ENCODE measurements at regions not wholly inside any gene's neighbourhood (a gene's known extent, or its start where the extent isn't known, plus 50 kb on each side); places are given as distances from the start of the nearest gene placed in this dataset.
A peak's percentile ranks its signal among the peaks of the same experiment; 100 is the strongest.
"Not testable (repeated sequence)": the region's sequence is repeated elsewhere in the genome, so short reads cannot be mapped to it uniquely, and the experiment has no call there.

DNA sequence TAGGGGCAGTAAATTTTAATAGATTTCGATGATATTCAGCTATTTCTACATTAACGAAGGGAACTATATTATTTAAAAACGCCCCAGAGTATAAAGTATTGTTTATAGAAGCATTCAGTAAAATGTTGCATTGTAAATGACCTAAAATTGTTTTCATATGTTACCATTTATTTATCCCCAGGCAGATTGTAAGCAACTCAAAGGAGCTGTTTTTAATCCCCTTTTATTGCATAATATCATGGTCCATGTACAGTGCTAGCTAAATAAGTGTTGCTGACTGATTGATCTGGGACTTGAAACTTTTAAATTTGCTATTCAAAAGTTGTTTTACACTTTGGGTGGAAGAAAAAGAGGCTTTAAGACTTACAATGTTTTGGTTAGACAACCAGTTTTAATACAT is 199.0 kb upstream of the SLC38A2 start:
- no peak for DNase-seq (ENCODE audit: low spot score)

- no peak for DNase-seq (ENCODE audit: low spot score)
These were observed 197.4 kb upstream of the SLC38A2 start for GRCh38 chr12:46569826-46570439.

DNA sequence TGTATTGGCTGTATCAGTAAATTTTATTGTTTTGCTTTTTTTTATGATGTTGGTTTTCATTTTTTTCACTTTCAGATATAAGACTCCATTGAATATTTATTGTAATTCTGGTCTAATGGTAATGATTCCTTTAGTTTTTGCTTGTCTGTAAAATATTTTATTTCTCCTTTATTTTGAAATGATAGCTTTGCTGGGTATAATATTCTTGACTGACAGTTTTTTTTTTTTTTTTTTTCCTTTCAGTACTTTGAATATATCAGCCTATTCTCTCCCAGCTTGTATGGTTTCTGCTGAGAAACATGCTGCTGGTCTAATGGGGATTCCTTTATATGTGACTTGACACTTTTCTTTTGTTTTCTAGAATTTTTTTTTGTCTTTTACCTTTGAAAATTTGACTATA is 195.1 kb upstream of the SLC38A2 start:
- DNase-seq (ENCODE audit: low spot score), result no peak

- DNase-seq (ENCODE audit: low spot score), result no peak
These were observed 190.2 kb upstream of the SLC38A2 start for GRCh38 chr12:46562625-46563225.

DNA sequence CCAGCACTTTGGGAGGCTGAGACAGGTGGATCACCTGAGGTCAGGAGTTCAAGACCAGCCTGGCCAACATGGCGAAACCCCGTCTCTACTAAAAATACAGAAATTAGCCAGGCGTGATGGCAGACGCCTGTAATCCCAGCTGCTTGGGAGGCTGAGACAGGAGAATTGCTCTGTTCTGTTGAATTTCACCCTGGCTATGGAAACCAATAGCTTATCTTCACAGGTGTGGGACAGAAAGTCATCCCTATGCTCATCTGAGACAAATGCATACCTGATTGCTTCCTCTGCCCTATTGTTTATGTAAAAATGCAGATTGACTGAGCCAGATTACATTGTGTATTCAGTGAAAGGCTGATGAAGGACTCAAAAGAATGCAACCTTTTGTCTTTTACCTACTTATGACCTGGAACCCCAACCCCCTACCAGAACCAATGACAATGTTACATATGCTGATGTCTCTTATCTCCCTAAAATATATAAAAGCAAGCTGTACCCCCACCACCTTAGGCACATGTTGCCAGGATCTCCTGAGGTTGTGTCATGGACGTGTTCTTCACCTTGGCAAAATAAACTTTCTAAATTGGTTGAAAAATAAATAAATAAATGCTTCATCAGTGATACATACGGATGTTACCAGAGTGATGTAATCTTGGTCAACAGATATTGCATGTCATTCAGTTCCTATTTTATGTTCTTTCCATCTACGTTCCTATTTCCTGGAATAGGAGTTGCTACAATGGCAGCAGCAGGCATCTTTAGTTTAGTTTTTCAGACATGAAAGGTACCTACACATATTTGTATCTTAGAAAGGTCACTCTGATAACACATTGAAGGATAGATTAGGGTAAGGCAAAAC is 189.4 kb upstream of the SLC38A2 start:
- DNase-seq (ENCODE audit: low spot score), result not testable (repeated sequence)

- DNase-seq (ENCODE audit: low spot score), result no peak
These were observed 188.3 kb upstream of the SLC38A2 start for GRCh38 chr12:46560874-46561273.

- DNase-seq (ENCODE audit: low spot score), result no peak
These were observed 187.5 kb upstream of the SLC38A2 start for GRCh38 chr12:46560089-46560488.

DNA sequence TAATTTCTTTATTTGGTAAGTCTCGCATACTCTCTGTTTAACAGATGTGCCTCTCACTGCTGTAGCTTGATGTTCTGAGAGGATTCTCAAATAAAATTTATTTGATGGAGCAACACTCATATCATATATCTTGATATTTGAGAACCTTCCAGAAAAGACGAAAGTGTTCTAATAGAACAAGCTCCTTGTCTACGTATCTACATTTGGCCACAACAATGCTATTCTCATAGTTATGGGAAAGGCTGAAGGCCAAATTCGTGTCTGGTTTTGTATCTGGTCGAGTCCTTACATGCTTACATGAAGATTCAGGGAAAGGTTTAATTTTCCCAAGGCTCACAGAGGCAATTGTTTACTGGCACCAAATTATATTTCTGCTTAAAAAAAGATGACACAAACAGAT is 186.7 kb upstream of the SLC38A2 start:
- DNase-seq (ENCODE audit: low spot score), result no peak

- DNase-seq (ENCODE audit: low spot score), result no peak
These were observed 186.1 kb upstream of the SLC38A2 start for GRCh38 chr12:46558677-46559076.

- DNase-seq (ENCODE audit: low spot score), result no peak
These were observed 185.2 kb upstream of the SLC38A2 start for GRCh38 chr12:46557539-46558373.

DNA sequence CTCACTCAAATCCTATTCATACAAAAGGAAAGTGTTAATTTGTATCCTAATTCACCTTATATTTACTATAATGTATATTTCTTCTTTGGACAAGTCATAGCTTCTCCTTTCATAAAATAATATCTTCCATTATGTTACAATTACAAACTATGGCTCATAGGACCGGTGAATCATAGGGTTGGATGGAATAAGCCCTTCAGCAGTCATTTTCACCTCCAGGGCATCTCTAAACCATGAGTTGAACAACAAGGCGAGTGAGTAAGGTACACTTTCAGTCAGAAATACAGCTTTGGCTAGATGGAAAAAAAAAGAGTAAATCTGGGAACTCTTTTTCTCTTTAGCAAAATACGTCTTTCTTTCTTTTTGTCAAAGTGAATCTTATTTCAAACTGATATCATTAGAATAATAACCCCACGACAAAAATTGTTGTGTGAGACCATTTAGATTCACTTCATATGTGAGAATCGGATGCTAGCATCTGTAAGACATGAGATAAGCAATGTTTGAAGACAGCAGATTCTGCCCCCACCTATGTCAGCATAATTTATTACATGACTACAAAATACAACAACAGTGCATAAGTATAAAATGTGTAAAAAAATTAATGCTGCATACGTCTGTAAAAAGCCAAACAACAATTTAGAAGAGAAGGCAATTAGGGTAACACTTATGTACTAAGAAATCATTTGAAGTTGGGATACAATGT is 184.4 kb upstream of the SLC38A2 start:
- DNase-seq (ENCODE audit: low spot score), result no peak

GRCh38 chr12:46556105-46556559 is 183.6 kb upstream of the SLC38A2 start:
- DNase-seq (ENCODE audit: low spot score), result no peak

- DNase-seq (ENCODE audit: low spot score), result no peak
These were observed 182.9 kb upstream of the SLC38A2 start for GRCh38 chr12:46555406-46555852.

DNA sequence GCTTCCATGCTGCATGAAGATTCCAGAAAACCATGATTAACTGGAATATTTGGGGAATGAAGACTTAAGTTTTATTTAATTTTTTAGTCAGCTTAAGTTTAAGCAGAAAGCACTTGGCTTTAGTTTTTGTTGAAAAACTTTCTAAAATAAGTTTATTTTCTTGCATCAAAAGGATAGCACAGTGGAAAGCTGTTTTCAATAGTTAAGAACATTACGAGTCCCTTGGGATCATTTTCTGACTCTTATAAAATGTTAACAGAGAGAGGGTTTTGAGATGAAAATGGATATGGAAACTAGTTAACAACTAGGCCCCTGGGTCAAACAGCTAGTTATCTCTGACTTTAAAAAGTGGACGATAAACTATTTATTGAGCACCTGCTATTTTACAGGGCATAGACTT is 181.9 kb upstream of the SLC38A2 start:
- no peak for DNase-seq (ENCODE audit: low spot score)

DNA sequence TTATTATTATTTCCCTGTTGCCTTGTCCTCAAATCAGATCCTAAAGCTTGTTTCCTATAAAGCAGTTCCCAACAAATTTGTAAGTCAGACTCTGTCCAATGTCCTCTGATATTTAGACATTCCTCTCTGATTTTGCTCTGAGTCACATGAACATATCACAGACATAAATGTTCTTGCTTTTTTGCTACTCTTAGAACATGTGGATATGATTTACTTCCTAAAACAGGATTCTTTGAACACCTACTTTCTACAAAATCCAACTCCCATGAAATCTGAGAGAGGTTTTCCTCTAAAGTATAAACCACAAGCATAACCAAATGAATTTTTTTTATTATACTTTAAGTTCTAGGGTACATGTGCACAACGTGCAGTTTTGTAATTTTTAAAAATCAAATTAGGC is 181.3 kb upstream of the SLC38A2 start:
- DNase-seq (ENCODE audit: low spot score), result no peak

DNA sequence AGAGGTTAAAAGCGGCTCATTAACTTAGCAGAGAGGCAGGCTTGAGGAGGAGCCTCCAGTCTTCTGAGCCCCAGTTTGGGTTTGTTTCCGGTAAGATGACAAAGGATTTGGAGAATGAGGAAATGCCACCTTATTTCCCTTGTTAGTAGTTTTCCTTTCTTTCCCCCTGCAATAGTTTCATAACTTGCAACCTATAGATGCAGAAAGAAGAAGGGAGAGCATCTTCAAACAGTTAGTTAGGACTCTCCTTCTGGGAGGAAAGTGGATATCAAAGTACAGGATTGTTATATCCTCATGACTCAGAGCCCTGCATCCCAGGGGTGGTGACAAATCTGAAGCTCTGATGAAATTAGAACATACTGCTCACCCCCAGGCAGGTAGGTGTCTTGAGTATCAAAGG is 180.7 kb upstream of the SLC38A2 start:
- DNase-seq (ENCODE audit: low spot score), result peak; percentile 6

GRCh38 chr12:46550266-46550879 is 177.8 kb upstream of the SLC38A2 start:
- DNase-seq (ENCODE audit: low spot score), result no peak

DNA sequence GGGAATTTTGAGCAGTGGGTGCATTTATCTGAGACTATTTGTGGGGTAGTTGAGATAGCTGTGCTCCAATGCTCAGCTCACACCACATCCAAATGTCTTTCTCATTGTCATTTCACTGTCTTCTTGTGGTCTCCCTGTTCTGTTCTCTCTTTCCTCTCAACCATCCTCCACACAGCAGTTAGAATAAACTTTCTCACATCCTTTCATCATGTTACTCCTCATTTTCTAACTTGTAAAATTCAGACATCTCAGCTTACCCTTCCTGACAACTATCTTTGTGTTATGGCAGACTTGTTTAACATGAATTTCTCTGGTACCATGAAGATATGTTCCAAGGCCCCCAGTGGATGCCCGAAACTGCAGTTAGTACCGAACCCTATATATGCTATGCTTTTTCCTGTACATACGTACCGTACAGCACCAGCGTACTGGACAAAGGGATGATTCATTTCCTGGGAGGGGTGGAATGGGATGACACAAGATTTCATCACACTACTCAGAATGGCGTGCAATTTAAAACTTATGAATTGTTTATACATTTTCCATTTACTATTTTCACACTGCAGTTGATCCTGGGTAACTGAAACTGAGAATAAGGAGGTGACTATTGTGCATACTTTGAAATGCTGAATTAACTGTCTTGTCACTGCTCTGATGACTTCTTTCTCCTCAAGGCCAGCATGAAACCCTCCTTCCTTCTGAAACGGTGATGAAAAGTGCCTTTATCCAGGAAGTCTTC is 177.1 kb upstream of the SLC38A2 start:
- DNase-seq (ENCODE audit: low spot score), result no peak

- no peak for DNase-seq (ENCODE audit: low spot score)
These were observed 176.1 kb upstream of the SLC38A2 start for GRCh38 chr12:46548605-46549071.
